ENCODE measurements at regions not wholly inside any gene's neighbourhood (a gene's known extent, or its start where the extent isn't known, plus 50 kb on each side); places are given as distances from the start of the nearest gene placed in this dataset.
A peak's percentile ranks its signal among the peaks of the same experiment; 100 is the strongest.

DNA sequence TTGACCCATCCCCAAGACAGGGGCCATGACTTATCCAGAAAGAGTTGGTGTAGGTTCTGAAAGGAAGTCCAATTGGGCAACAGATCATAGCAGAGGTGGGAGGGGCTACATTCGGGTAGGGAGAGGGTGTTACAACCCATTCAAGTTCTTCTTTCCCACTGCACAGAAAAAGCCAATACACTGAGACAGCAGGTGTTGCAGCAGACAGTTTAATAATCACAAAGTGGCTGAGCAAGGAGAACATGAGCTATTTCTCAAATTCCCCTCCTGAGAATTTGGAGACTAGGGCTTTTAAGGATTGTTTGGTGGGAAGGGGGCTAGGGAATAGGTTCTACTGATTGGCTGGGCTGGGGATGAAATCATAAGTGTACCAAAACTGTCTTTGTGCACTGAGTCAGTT, 328.4 kb upstream of the POU3F1 start:
- no TSS peak for BruUV-seq (replicated peaks)
- no peak for FAIRE-seq

DNA sequence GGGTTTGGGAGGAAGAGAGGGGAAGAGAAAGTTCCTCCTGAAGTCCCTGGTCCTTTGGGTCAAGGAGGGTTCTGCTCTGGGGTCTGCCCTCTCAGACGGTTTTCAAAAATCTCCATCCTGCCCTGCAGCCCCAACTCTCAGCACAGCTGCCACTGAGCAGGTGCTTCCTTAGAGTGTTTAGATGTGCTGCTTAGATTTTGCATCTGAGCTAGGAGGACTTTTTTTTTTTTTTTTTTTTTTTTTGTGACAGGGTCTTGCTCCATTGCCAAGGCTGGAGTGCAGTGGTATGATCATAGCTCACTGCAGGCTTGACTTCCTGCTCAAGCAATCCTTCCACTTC, 324.9 kb upstream of the POU3F1 start:
- Histone ChIP-seq H3K4me1 (replicated peaks in 1 of 2; ENCODE audit: control insufficient read depth in 2 of 2, insufficient read depth in 2 of 2, low read length in 2 of 2) (no peaks in the 10 kb centered on the region), H2AFZ (ENCODE audit: low read depth, low read length) (no peak overlapping the region), H3K27ac (ENCODE audit: extremely low read depth, low read depth, low read length) (no peak overlapping the region), H3K9ac (ENCODE audit: insufficient read depth in 1 of 2, low read depth in 2 of 2, low read length in 2 of 2) (no peak overlapping the region), H3K79me2 (ENCODE audit: control insufficient read depth, insufficient read depth, low read length) (no peaks in the 10 kb centered on the region), H4K20me1 (replicated peaks; ENCODE audit: control insufficient read depth, insufficient read depth, low read length) (no peaks in the 10 kb centered on the region), H3K4me2 (ENCODE audit: insufficient read depth, low read length) (no peak overlapping the region), H3K36me3 (ENCODE audit: control insufficient read depth, insufficient read depth, low read length) (no peaks in the 10 kb centered on the region), H3K9me1 (ENCODE audit: control insufficient read depth, insufficient read depth, low read length) (no peaks in the 10 kb centered on the region), H3K27me3 (ENCODE audit: control insufficient read depth in 2 of 2, insufficient read depth in 2 of 2, low read length in 2 of 2) (peaks cover 21 to 25% of the 10 kb centered on the region in 2 experiments; a peak in 4 of 5 replicates), H3K9me3 (replicated peaks; ENCODE audit: control insufficient read depth, insufficient read depth, low read depth, low read length) (peaks cover 3% of the 10 kb centered on the region; the same call in 1 of the 2 replicates), H3K4me3 (no peak overlapping the region)
- DNase-seq (ENCODE audit: extremely low read depth in 1 of 4, low spot score in 3 of 4): no peak
- TF ChIP-seq, protein P1, sequence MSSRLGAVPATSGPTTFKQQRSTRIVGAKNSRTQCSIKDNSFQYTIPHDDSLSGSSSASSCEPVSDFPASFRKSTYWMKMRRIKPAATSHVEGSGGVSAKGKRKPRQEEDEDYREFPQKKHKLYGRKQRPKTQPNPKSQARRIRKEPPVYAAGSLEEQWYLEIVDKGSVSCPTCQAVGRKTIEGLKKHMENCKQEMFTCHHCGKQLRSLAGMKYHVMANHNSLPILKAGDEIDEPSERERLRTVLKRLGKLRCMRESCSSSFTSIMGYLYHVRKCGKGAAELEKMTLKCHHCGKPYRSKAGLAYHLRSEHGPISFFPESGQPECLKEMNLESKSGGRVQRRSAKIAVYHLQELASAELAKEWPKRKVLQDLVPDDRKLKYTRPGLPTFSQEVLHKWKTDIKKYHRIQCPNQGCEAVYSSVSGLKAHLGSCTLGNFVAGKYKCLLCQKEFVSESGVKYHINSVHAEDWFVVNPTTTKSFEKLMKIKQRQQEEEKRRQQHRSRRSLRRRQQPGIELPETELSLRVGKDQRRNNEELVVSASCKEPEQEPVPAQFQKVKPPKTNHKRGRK (tag; IDR thresholded peaks at IDR 0.05): no peak
- TF ChIP-seq CBX3 (IDR thresholded peaks at IDR 0.05; ENCODE audit: borderline replicate concordance in 1 of 2, low read length in 2 of 2) (no peak), RNF2 (IDR thresholded peaks at IDR 0.05) (no peak), PCBP2 (IDR thresholded peaks at IDR 0.05; ENCODE audit: low read depth, low read length, poor library complexity, severe bottlenecking) (no peak), ZFP36 (IDR thresholded peaks at IDR 0.05; ENCODE audit: low read depth, low read length, partially characterized antibody) (no peak), NFXL1 (CRISPR knock-in tag; IDR thresholded peaks at IDR 0.05) (no peak), SRSF9 (IDR thresholded peaks at IDR 0.05; ENCODE audit: borderline replicate concordance, low read depth, low read length) (no peak), LEF1 (IDR thresholded peaks at IDR 0.05) (no peak), TCFL5 (CRISPR knock-in tag; conservative IDR thresholded peaks at IDR 0.05) (no peak)
- TF ChIP-seq, protein P2, sequence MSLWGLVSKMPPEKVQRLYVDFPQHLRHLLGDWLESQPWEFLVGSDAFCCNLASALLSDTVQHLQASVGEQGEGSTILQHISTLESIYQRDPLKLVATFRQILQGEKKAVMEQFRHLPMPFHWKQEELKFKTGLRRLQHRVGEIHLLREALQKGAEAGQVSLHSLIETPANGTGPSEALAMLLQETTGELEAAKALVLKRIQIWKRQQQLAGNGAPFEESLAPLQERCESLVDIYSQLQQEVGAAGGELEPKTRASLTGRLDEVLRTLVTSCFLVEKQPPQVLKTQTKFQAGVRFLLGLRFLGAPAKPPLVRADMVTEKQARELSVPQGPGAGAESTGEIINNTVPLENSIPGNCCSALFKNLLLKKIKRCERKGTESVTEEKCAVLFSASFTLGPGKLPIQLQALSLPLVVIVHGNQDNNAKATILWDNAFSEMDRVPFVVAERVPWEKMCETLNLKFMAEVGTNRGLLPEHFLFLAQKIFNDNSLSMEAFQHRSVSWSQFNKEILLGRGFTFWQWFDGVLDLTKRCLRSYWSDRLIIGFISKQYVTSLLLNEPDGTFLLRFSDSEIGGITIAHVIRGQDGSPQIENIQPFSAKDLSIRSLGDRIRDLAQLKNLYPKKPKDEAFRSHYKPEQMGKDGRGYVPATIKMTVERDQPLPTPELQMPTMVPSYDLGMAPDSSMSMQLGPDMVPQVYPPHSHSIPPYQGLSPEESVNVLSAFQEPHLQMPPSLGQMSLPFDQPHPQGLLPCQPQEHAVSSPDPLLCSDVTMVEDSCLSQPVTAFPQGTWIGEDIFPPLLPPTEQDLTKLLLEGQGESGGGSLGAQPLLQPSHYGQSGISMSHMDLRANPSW (CRISPR knock-in tag; IDR thresholded peaks at IDR 0.05): no peak
- TF ChIP-seq, protein P3, sequence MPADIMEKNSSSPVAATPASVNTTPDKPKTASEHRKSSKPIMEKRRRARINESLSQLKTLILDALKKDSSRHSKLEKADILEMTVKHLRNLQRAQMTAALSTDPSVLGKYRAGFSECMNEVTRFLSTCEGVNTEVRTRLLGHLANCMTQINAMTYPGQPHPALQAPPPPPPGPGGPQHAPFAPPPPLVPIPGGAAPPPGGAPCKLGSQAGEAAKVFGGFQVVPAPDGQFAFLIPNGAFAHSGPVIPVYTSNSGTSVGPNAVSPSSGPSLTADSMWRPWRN (IDR thresholded peaks at IDR 0.05; ENCODE audit: low read depth): no peak
- 0% methylated on average over 1 of the region's 1 CpG for WGBS (ENCODE audit: insufficient coverage, low coverage, missing lambda C conversion rate)
- in situ Hi-C loops (cut with MboI): no loop called here
- no TSS peak for BruUV-seq (replicated peaks)
- no peak for FAIRE-seq
- intact Hi-C loops (cut with micrococcal nuclease): no loop called here
- ChIA-PET POLR2A (no interaction called here), CTCF (ENCODE audit: low intra/inter-chr PET ratio) (no interaction called here)
- ATAC-seq: no peak

More for the DNA sequence above, 328.4 kb upstream of the POU3F1 start:
- ChIA-PET POLR2A (no interaction called here), CTCF (ENCODE audit: low intra/inter-chr PET ratio) (no interaction called here)
- H3K36me3 ChIP-seq (ENCODE audit: control insufficient read depth, insufficient read depth, low read length): no peaks in the 10 kb centered on the region
- no peak for DNase-seq (ENCODE audit: extremely low read depth in 1 of 4, low spot score in 3 of 4)
- H2AFZ ChIP-seq (ENCODE audit: low read depth, low read length): no peak overlapping the region
- intact Hi-C loops (cut with micrococcal nuclease): no loop called here
- ATAC-seq: no peak
- no peaks in the 10 kb centered on the region for H3K79me2 ChIP-seq (ENCODE audit: control insufficient read depth, insufficient read depth, low read length)
- H3K4me1 ChIP-seq (replicated peaks in 1 of 2; ENCODE audit: control insufficient read depth in 2 of 2, insufficient read depth in 2 of 2, low read length in 2 of 2): no peaks in the 10 kb centered on the region
- H3K9me1 ChIP-seq (ENCODE audit: control insufficient read depth, insufficient read depth, low read length): no peaks in the 10 kb centered on the region
- peak in 1 of 2 experiments; percentile 76; a peak in 2 of 3 replicates for TF ChIP-seq CBX3 (IDR thresholded peaks at IDR 0.05; ENCODE audit: borderline replicate concordance in 1 of 2, low read length in 2 of 2)
- peak; percentile 76; the same call in 1 of the 2 replicates for TF ChIP-seq CBX1 (IDR thresholded peaks at IDR 0.05; ENCODE audit: low read depth)
- TF ChIP-seq CBX5 (IDR thresholded peaks at IDR 0.05; ENCODE audit: borderline replicate concordance, low read depth): peak; percentile 81
- TF ChIP-seq TRIM28 (IDR thresholded peaks at IDR 0.05): peak; percentile 53; the same call in 1 of the 2 replicates
- TF ChIP-seq GATAD2A (IDR thresholded peaks at IDR 0.05): no peak
- H3K9me3 ChIP-seq (replicated peaks; ENCODE audit: control insufficient read depth, insufficient read depth, low read depth, low read length): peaks cover 3% of the 10 kb centered on the region; the same call in 1 of the 2 replicates
- H3K27me3 ChIP-seq (ENCODE audit: control insufficient read depth in 2 of 2, insufficient read depth in 2 of 2, low read length in 2 of 2): peaks cover 11 to 28% of the 10 kb centered on the region in 2 experiments; a peak in 4 of 5 replicates
- in situ Hi-C loops (cut with MboI): no loop called here
- 0% methylated on average over 1 of the region's 1 CpG for WGBS (ENCODE audit: insufficient coverage, low coverage, missing lambda C conversion rate)
- no peak overlapping the region for H3K4me2 ChIP-seq (ENCODE audit: insufficient read depth, low read length)
- no peak overlapping the region for H3K9ac ChIP-seq (ENCODE audit: insufficient read depth in 1 of 2, low read depth in 2 of 2, low read length in 2 of 2)
- no peaks in the 10 kb centered on the region for H4K20me1 ChIP-seq (replicated peaks; ENCODE audit: control insufficient read depth, insufficient read depth, low read length)
- H3K27ac ChIP-seq (ENCODE audit: extremely low read depth, low read depth, low read length): no peak overlapping the region
- H3K4me3 ChIP-seq: no peak overlapping the region

Measured in K562 (cell line).